Stimulated activated CD8-positive, alpha-beta memory T cell treated with anti-CD3 and anti-CD28 coated beads, Interleukin-12 subunit alpha, Interleukin-12 subunit beta, amount 100 ng/mL, for 4 hours (primary cell): ENCODE measurements at regions not wholly inside any gene's neighbourhood (a gene's known extent, or its start where the extent isn't known, plus 50 kb on each side); places are given as distances from the start of the nearest gene placed in this dataset.
"Not testable (repeated sequence)": the region's sequence is repeated elsewhere in the genome, so short reads cannot be mapped to it uniquely, and the experiment has no call there.

ENCODE experiments used
- DNase-seq: peaks from one replicate; pipeline ENCODE4 v3.0.0-alpha.2; 2020; ENCODE audit warnings: low read depth

DNA sequence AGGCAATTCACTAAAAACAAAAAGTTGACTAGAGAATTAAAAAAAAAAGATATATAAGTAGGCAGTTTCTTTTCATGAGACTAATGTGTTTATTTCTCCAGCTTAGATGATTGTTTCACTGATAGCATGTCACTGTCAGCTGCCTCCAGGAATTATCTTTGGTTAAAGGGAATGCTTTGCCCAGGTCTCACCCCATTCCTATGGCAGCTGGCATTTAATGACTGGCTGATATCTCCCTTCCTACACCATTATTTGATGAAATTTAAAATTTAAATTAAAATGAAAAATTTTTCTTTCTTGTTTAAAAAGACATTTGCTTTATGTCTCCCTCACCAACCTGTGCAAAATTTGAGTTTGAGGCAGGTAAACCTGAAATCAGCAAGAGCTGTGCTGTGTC lies 214.5 kb upstream of the PRSS1 start:
- DNase-seq, result no peak

DNA sequence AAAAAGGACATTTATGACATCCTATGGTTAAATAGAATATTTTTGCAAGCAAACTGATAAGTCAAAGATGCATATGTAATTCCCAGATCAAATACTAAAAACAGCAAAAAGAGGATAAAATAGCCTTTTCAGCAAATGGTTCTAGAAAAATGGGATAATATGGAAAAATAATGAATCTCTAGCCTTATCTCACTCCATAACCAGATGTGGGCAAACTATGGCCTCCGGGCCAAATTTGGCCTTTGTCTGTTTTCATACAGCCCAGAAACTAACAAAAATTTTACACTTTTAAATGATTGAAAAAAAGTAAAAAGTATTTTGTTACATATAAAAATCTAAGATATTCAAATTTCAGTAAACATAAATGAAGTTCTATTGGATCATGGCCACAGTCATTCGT lies 215.4 kb upstream of the PRSS1 start:
- no peak for DNase-seq

DNA sequence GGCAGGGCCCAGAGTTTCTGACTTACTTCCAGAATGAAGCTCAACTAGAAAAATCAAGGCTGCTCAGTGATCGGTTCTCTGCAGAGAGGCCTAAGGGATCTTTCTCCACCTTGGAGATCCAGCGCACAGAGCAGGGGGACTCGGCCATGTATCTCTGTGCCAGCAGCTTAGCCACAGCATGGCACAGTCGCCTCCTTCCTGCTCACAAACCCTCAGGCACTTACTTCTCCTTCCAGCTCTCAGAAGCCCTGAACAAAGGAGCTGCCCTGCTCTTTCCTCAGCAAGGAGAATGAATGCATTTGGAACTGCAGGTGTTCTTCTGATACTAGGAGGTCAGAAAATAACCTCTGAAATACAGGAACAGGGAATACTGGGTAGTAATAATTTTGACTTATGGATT lies 219.7 kb upstream of the PRSS1 start:
- DNase-seq, result no peak

DNA sequence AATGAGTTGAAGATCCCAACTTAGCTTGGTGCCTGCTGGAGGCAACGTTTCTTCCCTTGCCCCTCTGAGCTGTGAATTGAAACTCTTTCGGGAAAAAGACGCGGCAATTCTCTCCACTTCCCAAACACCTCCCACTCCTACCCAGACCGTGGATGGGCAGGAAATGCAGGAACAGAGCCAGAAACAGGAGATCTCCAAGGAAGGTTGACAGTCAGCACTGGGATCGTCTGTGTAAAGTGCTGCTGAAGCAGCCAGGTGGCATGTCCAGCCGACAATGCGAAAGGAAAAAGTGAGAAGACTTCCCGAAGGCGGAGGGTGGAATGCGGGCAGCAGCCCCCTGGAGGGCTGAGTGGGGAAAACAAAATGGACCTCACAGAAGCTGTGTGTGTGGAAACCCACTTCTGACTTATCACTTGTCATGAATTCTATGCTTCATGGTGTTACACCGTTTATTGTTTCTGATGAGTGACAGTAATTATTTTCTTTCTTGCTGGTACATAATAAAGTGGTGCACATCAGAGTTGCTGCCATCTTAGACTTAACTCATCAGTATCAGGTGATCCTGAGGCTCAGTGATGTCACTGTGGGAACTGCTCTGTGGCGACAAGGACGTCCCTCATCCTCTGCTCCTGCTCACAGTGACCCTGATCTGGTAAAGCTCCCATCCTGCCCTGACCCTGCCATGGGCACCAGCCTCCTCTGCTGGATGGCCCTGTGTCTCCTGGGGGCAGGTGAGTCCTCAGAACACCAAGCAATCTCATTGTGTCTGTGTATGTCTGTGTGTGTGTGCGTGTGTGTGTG lies 220.5 kb upstream of the PRSS1 start:
- DNase-seq, result no peak

DNA sequence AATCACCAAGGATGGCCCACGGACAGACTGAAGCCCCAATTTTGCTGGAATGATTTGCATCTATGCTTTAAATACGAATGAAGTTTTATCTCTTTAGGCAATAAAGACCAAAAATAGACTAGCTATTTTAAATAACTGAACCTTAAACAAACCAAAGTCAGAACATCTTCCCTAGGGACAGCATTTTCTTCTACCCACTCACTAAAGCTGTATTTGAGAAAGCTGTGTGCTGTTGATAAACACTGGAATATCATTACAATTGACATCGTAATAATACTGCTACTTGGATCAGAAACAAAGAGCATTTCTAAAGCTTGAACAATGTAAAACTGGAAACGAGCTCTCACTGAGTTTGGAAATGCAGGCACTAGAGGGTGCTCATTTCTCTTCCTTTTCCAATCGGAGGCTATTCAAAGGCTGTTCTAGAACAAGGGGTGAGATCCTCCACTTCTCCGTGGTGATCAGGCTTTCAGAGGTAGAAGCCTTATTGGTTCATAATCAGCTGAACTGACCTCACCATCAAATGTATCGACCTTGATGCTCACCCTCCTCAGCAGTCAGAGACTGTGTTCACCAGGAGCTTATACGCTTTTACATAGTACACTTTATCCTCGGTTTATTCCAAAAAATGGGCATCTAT lies 225.3 kb upstream of the PRSS1 start:
- no peak for DNase-seq

DNA sequence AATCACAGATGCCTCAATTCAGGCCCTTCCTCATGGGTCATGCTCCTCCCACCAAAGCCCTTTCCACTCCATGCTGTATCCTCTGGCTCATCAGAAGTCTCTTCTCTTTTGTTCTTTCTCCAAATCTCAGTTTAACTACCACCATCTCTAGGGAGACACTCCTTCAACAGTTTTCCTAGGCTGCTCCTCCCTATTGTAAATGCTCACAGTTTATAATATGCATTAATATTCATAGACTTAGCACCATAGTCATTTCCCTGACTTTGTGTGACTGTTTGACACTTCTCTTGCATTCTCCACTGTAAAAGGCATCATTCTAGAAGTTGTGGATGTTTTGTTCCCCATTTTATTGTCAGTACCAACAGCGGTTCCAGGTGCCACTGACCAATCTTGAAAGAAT lies 226.5 kb upstream of the PRSS1 start:
- DNase-seq, result no peak

DNA sequence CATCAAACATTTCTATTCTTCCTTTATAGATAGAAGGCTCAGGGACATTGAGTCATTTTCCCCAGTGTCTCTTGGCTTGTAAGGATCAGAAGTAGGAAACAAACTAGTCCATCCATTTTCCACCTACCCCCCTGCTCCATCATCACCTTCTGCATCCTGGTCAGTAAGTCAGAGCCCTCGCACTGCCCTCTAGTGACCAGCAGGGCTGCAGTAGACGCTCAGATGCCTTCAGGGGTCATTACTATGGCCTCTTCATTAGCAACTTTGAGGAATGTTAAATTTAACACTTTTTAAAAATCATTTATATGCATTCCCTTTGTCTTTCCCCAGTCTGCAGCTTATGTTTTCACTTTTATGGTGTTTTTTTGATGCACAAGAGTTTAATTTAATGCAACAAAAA lies 228.4 kb upstream of the PRSS1 start:
- DNase-seq, result not testable (repeated sequence)

DNA sequence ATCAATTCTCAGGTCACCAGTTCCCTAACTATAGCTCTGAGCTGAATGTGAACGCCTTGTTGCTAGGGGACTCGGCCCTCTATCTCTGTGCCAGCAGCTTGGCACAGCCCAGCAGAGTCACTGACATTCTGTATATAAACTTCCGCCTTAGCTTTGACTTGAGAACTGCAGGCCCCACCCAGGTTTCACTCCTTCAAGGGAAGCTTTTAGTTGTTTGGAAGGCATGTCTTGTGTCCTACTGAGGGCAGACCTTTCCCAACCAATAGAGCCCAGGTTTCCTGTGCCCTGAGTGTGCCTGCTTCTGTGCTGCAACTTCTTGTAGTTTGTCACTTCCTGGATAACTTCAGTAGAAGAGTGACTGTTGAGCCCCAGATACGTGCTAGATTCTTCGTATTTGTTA lies 228.8 kb upstream of the PRSS1 start:
- DNase-seq, result not testable (repeated sequence)

DNA sequence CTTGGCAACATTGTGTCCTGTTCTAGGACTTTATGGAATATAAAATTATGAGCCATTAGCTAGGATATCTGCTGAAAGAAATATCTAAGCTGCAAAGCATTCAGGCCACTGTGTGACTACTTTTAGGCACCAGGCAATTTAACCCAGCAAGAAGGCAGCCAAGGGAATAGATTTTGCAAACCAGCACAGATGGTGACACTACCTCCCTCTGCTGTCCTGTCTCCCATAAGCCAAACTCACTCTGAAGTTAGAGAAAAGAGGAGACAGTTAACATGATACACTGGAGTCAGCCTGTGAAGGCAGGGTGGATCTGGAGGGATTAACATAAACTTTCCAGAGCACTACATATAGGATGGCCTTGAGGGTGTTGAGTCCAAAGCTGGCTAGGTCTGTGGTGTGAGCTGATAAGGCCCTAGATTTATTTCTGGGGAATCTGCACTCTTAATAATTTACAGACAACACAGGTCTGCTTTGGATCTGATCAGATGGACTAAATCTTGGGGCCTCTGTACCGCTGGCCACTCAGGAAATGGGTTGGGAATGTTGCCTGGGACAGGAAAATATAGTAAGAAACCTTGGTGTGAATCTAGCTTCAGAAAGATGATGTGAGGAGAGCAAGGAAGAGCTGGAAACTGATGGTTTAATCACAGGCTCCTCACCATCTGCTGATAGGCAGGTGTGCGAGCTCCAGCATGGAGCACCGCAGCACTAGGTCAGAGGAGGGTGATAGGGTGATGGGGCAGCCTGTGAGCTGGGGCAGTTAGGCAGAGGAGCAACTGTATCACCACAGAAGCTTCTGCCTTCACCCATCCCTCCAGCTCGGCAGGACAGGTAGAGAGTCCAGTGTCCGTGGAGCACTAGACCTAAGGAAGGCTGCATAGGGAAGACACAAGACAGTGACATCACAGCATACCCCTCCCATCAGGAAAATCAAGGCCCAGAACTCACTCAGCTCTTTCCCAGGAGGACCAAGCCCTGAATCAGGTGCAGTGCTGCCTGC lies 229.9 kb upstream of the PRSS1 start:
- DNase-seq, result no peak

DNA sequence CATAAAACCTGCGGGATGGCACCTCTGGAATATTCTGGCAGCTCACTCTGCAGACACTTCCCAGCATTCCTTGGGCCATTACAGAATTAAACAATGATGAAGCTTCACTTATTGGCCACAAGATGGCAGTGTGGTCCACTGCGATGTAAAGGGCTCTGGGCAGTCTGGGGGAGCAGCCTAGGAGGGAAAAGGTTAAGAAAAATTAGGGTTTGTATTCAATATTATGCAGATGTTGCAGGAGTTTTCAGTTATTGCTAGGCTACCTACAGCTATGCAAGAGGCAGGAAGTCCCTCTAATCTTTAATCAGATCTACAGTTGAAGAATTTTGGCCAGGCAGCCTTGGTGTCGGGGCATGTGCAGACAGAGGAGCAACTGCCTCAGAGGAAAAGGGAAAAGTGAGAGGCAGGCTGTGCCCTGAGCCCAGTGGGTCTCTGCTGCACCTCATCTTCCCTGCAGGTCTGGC lies 233.2 kb upstream of the PRSS1 start:
- no peak for DNase-seq

DNA sequence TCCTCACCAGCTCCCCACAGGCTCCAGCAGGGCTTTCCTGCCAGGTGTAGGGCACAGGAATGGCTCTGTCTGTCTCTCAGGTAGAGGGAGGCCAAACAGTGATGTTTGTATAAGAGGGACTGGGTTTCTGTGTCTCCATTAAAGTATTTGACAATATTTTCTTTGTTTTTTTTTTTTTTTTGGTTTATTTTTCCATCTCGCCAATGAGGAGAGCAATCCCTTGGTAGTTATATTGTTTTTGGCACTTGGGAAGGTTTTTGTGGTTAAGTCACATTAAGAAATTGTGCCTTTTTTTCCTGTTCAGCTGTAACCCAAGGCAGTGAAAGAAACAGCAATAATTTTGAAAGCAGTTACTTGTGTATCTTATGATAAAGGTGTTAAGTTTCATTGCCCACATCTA lies 234.6 kb upstream of the PRSS1 start:
- DNase-seq, result not testable (repeated sequence)

DNA sequence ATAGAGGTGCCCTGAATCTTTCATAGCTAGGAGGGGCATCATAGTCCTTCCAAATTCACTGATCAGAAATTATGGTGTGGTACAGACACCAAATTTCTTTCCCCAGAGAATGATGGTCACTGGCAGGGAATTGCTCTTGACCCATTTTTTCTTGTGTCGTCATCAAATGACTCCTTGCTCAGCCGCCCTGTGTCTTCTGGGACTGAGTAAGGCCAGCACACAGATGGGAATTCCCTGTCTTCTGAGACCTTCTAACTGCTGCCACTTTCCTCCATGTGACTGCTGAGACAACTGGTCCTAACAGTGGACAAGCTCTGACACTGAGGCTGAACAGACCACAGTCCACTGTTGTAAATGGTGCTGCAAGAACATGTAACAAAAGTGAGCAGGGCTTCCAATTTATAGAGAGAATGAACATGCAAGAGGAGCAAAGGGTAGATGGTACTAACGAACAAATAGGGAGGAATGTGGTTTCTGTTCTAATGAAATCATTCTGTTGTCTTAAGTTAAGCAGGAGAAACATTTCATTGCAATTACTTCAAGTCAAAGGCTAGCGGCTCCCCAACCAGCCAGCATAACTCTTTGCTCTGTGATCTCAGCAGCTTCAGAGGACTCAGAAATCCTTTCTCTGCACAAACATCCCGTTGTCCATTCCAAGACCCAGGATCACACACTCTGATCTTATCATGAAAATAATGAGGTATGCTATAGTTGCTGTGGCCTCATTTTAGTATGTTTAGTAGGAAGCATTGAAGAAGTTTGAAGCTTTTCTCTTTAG lies 235.9 kb upstream of the PRSS1 start:
- no peak for DNase-seq

DNA sequence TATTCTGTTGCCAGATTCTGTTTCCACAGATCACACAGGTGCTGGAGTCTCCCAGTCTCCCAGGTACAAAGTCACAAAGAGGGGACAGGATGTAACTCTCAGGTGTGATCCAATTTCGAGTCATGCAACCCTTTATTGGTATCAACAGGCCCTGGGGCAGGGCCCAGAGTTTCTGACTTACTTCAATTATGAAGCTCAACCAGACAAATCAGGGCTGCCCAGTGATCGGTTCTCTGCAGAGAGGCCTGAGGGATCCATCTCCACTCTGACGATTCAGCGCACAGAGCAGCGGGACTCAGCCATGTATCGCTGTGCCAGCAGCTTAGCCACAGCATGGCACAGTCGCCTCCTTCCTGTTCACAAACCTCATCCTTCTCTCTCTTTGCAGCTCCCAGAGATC lies 237.5 kb upstream of the PRSS1 start:
- DNase-seq, result no peak

DNA sequence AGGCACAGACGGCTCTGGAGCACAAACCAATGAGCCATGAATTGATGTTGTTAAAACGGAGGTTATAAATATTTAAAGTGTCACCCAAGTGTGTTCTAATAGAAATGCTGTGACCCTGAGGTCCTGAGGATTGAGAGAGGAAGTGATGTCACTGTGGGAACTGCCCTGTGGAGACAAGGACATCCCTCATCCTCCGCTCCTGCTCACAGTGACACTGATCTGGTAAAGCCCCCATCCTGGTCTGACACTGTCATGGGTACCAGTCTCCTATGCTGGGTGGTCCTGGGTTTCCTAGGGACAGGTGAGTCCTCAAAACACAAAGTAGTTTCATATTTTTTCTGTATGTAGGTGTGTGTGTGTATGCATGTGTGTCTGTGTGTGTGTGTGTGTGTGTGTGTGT lies 237.9 kb upstream of the PRSS1 start:
- DNase-seq, result no peak

DNA sequence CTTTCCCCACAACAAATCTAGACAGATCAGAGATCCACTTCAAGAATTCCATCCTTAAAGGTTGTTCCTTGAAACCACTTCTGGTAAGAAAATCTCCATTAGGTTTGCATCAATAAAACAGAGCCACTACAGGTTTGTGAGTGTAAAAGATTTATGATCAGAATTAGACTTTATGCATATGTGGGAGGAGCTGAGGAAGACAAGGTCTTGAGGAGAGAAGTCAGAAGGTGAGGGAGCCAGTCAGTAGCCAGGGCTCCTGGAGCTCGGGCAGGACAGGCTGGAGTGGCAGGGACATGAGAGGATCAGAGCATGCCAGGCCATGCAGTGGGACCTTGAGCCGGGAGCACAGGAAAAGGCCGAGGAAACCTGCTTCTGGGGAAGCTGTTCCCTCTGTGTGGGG lies 240.0 kb upstream of the PRSS1 start:
- DNase-seq, result not testable (repeated sequence)

DNA sequence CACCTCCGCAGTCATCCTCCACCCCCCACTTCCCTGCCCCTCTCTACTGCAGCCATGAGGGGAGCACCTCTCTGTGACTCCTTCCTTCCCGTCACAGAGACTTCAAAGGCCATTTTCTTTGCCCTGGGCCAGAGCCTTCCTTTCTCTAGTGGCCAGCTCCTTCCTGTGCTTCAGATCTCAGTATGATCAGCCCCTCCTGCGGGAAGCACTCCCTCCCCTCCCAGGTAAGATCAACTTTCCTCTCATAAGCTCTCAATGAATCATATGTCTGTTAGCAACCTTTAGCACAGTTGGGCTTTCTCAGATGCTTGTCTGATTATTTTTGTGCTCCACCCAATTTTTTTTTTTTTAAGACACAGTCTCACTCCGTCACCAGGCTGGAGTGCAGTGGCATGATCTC lies 241.0 kb upstream of the PRSS1 start:
- no peak for DNase-seq

DNA sequence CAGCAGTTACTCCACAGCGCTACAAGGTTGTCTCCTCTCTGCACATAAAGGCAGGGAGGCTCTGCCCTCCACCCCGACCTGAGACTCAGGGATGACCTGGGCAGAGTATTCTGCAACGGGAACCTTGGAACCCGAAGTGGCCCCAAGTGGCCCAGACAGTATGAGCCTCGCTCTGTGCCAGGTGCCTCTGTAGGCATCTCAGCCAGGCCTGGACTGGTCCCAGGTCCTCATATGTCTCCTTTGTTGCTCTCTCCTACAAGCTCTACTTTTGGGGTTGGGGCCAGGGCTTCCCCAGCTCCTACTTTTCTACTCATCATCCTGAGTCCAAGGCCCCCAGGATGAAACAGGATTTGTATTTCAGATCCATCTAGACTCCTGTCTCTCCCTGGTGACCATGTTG lies 241.5 kb upstream of the PRSS1 start:
- no peak for DNase-seq

DNA sequence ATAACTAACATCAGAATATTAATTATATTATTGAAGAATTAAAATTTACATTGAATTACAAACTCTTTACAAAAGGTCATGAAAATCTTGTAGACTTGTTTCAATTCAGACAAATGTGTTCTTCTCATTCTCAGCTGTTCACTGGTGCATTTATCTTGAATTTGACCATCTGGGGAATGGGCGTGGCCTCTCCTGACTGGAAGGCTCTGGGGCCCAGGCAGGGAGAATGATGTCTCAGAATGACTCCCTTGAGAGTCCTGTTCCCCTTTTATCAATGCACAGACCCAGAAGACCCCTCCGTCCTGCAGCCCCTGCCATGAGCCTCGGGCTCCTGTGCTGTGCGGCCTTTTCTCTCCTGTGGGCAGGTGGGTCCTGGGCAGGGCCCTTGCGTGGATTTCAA lies 242.2 kb upstream of the PRSS1 start:
- not testable (repeated sequence) for DNase-seq

DNA sequence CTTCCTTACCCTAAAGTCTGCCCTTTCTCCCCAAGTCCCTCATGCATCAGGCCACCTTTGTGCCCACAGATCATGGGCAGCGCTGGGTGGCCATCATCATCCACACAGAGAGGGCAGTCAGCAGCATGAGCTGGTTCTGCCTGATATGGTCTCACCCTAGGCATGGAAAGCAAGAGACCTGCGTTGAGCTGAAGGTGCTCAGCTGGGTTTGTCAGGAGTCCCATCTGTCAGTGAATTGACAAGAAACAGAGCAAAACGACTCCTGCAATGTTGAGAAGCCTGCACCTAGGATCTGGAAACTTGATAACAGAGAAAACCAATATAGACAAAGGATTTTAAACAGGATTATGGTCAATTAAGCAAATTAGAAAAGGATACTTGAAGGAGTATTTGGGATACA lies 242.7 kb upstream of the PRSS1 start:
- no peak for DNase-seq

DNA sequence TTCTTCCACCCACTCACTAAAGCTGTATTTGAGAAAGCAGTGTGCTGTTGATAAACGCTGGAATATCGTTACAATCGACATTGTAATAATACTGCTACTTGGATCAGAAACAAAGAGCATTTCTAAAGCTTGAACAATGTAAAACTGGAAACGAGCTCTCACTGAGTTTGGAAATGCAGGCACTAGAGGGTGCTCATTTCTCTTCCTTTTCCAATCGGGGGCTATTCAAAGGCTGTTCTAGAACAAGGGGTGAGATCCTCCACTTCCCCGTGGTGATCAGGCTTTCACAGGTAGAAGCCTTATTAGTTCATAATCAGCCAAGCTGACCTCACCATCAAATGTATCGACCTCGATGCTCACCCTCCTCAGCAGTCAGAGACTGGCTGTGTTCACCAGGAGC lies 245.3 kb upstream of the PRSS1 start:
- DNase-seq, result not testable (repeated sequence)

DNA sequence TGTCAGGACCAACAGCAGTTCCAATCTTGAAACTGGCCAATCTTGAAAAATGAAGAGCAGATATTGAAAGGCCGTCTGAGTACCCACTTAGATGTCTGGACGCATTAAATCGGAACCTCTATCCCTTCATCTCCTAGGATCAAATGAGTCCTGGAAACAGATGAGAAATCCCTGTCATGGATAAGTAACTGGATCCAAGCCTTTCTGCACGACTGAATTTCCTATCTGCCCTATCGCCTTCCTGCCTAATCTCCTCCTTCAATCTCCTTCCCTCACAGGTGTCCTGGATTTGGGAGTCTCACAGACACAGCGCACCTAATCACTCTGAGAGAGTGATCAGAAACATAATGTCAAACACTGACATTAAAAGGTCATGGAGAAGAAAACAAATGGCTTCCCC lies 245.2 kb upstream of the PRSS58 start:
- no peak for DNase-seq

DNA sequence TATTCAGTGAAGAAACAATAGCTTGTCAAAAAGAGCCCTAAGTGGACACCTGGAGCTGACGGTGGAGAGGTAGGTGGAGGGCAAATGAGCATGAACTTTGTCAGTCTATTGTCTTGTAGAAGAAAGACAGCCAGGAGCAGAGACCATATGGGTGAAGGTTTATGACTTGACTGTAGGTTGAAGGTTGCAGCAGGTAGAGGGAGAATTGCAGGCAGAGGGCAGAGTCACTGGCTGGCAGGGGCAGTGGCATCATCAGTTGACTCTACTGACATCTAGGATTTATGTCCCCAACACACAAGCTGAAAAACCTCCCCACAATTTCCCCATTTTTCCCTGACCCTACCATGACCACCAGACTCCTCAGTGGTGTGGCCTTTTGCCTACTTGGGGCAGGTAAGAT lies 243.6 kb upstream of the PRSS58 start:
- no peak for DNase-seq
